T-helper 17 cell (primary cell): ENCODE measurements at regions not wholly inside any gene's neighbourhood (a gene's known extent, or its start where the extent isn't known, plus 50 kb on each side); places are given as distances from the start of the nearest gene placed in this dataset.
A peak's percentile ranks its signal among the peaks of the same experiment; 100 is the strongest.

ENCODE experiments used
- ATAC-seq: fragments of 150-1000 bp; cut with Tn5 transposase; 2 replicates; pipeline ENCODE4 v1.10.0; 2021; ENCODE audit warnings: mild to moderate bottlenecking, moderate library complexity
- DNase-seq, 3 donors: peaks; one replicate each; pipeline versions ENCODE4 v3.0.0 to v3.0.0-alpha.2; 2020 to 2021
- H3K9me3 ChIP-seq: one replicate; pipeline ENCODE4 v1.7.0; 2013; ENCODE audit warnings: low read length, mild to moderate bottlenecking; ENCODE audit not compliant: control insufficient read depth, poor library complexity, severe bottlenecking
- H3K27ac Mint-ChIP-seq: one replicate; pipeline ENCODE4 v1.8.0; 2022; ENCODE audit warnings: mild to moderate bottlenecking, moderate library complexity, mixed read lengths
- H3K27me3 Mint-ChIP-seq: one replicate; pipeline ENCODE4 v1.8.0; 2022; ENCODE audit warnings: mixed read lengths
- H3K36me3 Mint-ChIP-seq: one replicate; pipeline ENCODE4 v1.8.0; 2022; ENCODE audit warnings: low read depth, mixed read lengths
- H3K4me1 Mint-ChIP-seq: one replicate; pipeline ENCODE4 v1.8.0; 2022; ENCODE audit warnings: mild to moderate bottlenecking, mixed read lengths
- H3K4me3 Mint-ChIP-seq: one replicate; pipeline ENCODE4 v1.8.0; 2022; ENCODE audit warnings: mild to moderate bottlenecking, moderate library complexity, mixed read lengths

- H3K27me3 Mint-ChIP-seq, result peaks cover 55% of the 10 kb centered on the region
- DNase-seq (no peak), ATAC-seq (no peak)
- H3K9me3 ChIP-seq, result no peaks in the 10 kb centered on the region
- no peak overlapping the region for H3K4me3 Mint-ChIP-seq
- no peak overlapping the region for H3K27ac Mint-ChIP-seq
- H3K4me1 Mint-ChIP-seq, result no peaks in the 10 kb centered on the region
- H3K36me3 Mint-ChIP-seq, result peaks cover 2% of the 10 kb centered on the region
Observed at GRCh38 chr1:207971331-207972219, 60.6 kb upstream of the CD34 start.

GRCh38 chr1:207970329-207971233 lies 59.7 kb upstream of the CD34 start:
- no peaks in the 10 kb centered on the region for H3K9me3 ChIP-seq
- Mint-ChIP-seq H3K27me3 (peaks cover 57% of the 10 kb centered on the region), H3K4me1 (no peaks in the 10 kb centered on the region), H3K4me3 (no peak overlapping the region), H3K27ac (no peak overlapping the region), H3K36me3 (peaks cover 2% of the 10 kb centered on the region)
- no peak for ATAC-seq
- no peak for DNase-seq

GRCh38 chr1:207969528-207969927 lies 58.6 kb upstream of the CD34 start:
- DNase-seq, result no peak
- no peaks in the 10 kb centered on the region for H3K9me3 ChIP-seq
- Mint-ChIP-seq H3K27me3 (peaks cover 54% of the 10 kb centered on the region), H3K36me3 (peaks cover 2% of the 10 kb centered on the region), H3K27ac (no peak overlapping the region), H3K4me1 (no peaks in the 10 kb centered on the region), H3K4me3 (no peak overlapping the region)
- no peak for ATAC-seq

GRCh38 chr1:207968521-207969009 lies 57.6 kb upstream of the CD34 start:
- no peak for ATAC-seq
- Mint-ChIP-seq H3K27ac (no peak overlapping the region), H3K4me3 (no peak overlapping the region), H3K36me3 (peaks cover 2% of the 10 kb centered on the region), H3K4me1 (no peaks in the 10 kb centered on the region), H3K27me3 (peaks cover 50% of the 10 kb centered on the region)
- DNase-seq, result no peak
- no peaks in the 10 kb centered on the region for H3K9me3 ChIP-seq

GRCh38 chr1:207967703-207968102 lies 56.8 kb upstream of the CD34 start:
- ATAC-seq, result no peak
- H3K4me3 Mint-ChIP-seq, result no peak overlapping the region
- peaks cover 4% of the 10 kb centered on the region for H3K4me1 Mint-ChIP-seq
- H3K36me3 Mint-ChIP-seq, result no peaks in the 10 kb centered on the region
- H3K9me3 ChIP-seq, result no peaks in the 10 kb centered on the region
- H3K27me3 Mint-ChIP-seq, result peaks cover 42% of the 10 kb centered on the region
- DNase-seq, result no peak
- H3K27ac Mint-ChIP-seq, result no peak overlapping the region

- H3K9me3 ChIP-seq, result no peaks in the 10 kb centered on the region
- Mint-ChIP-seq H3K36me3 (no peaks in the 10 kb centered on the region), H3K4me3 (no peak overlapping the region), H3K4me1 (peaks cover 8% of the 10 kb centered on the region), H3K27ac (no peak overlapping the region), H3K27me3 (peaks cover 39% of the 10 kb centered on the region)
- ATAC-seq (no peak), DNase-seq (no peak)
Observed at GRCh38 chr1:207966521-207966920, 55.6 kb upstream of the CD34 start.

GRCh38 chr1:207965392-207966387 lies 54.8 kb upstream of the CD34 start:
- H3K9me3 ChIP-seq, result no peaks in the 10 kb centered on the region

GRCh38 chr1:207964195-207964966 lies 53.5 kb upstream of the CD34 start:
- DNase-seq (no peak), ATAC-seq (no peak)
- Mint-ChIP-seq H3K27ac (no peak overlapping the region), H3K36me3 (no peaks in the 10 kb centered on the region), H3K4me1 (peaks cover 10% of the 10 kb centered on the region), H3K27me3 (peaks cover 43% of the 10 kb centered on the region), H3K4me3 (peak overlapping the region; percentile 28)
- no peaks in the 10 kb centered on the region for H3K9me3 ChIP-seq

More at GRCh38 chr1:207965392-207966387, 54.8 kb upstream of the CD34 start:
- H3K36me3 Mint-ChIP-seq, result no peaks in the 10 kb centered on the region
- ATAC-seq (no peak), DNase-seq (no peak)
- H3K27ac Mint-ChIP-seq, result no peak overlapping the region
- no peak overlapping the region for H3K4me3 Mint-ChIP-seq
- peaks cover 10% of the 10 kb centered on the region for H3K4me1 Mint-ChIP-seq
- H3K27me3 Mint-ChIP-seq, result peaks cover 41% of the 10 kb centered on the region

- H3K36me3 Mint-ChIP-seq, result no peaks in the 10 kb centered on the region
- DNase-seq (peak; percentile 75 to 82 (median 77)), ATAC-seq (peak; percentile 94)
- peaks cover 47% of the 10 kb centered on the region for H3K27me3 Mint-ChIP-seq
- H3K9me3 ChIP-seq, result no peaks in the 10 kb centered on the region
- H3K27ac Mint-ChIP-seq, result no peak overlapping the region
- peak overlapping the region; percentile 90 for H3K4me3 Mint-ChIP-seq
- H3K4me1 Mint-ChIP-seq, result peaks cover 10% of the 10 kb centered on the region
Observed at GRCh38 chr1:207963427-207964194, 52.7 kb upstream of the CD34 start.

GRCh38 chr1:207962716-207963426 lies 51.9 kb upstream of the CD34 start:
- peaks cover 54% of the 10 kb centered on the region for H3K27me3 Mint-ChIP-seq
- H3K4me1 Mint-ChIP-seq, result peaks cover 10% of the 10 kb centered on the region
- DNase-seq, result peak in 2 of 3 donors; percentile 9 to 15
- no peak overlapping the region for H3K27ac Mint-ChIP-seq
- peak overlapping the region; percentile 90 for H3K4me3 Mint-ChIP-seq
- no peaks in the 10 kb centered on the region for H3K9me3 ChIP-seq
- H3K36me3 Mint-ChIP-seq, result no peaks in the 10 kb centered on the region
- ATAC-seq, result no peak
